Lower lobe of right lung (tissue), 2 donors: ENCODE measurements at regions not wholly inside any gene's neighbourhood (a gene's known extent, or its start where the extent isn't known, plus 50 kb on each side); places are given as distances from the start of the nearest gene placed in this dataset.
"Not testable (repeated sequence)": the region's sequence is repeated elsewhere in the genome, so short reads cannot be mapped to it uniquely, and the experiment has no call there.

Experiments used
- ATAC-seq, 2 donors: fragments of 200-7000 bp; cut with Tn5 transposase; one replicate each; pipeline ENCODE4 v1.9.1; 2020 to 2022; ENCODE audit warnings: mild to moderate bottlenecking in 2 of 2, moderate library complexity in 2 of 2
- DNase-seq: peaks from one replicate; pipeline ENCODE4 v3.0.0-alpha.2; 2020
- H3K27ac ChIP-seq: fragments of 200-600 bp; one replicate; pipeline ENCODE4 v1.8.0; 2022
- H3K27me3 ChIP-seq: fragments of 200-600 bp; one replicate; pipeline ENCODE4 v1.8.0; 2022; ENCODE audit warnings: low read depth
- H3K36me3 ChIP-seq: fragments of 200-600 bp; one replicate; pipeline ENCODE4 v1.8.0; 2022; ENCODE audit warnings: mild to moderate bottlenecking
- H3K4me1 ChIP-seq: fragments of 200-600 bp; one replicate; pipeline ENCODE4 v1.8.0; 2022
- H3K4me3 ChIP-seq: fragments of 200-600 bp; one replicate; pipeline ENCODE4 v1.8.0; 2022; ENCODE audit warnings: mild to moderate bottlenecking
- H3K9me3 ChIP-seq: fragments of 200-600 bp; one replicate; pipeline ENCODE4 v1.8.0; 2022
- CTCF ChIP-seq: fragments of 200-600 bp; IDR thresholded peaks from one replicate; pipeline ENCODE4 v1.8.0; 2022; ENCODE audit warnings: antibody characterized with exemption, mild to moderate bottlenecking
- intact Hi-C: fragments of 100-400 bp; cut with DNase I; formaldehyde crosslinking; loops from one replicate; pipeline ENCODE4 v1.11.0; 2022
- donor health status: DM: no; HTN: yes; CAD: no; lungs with severe emphysema.

- Histone ChIP-seq H3K36me3 (no peaks in the 10 kb centered on the region), H3K27ac (no peak overlapping the region), H3K4me3 (no peak overlapping the region), H3K27me3 (no peaks in the 10 kb centered on the region), H3K4me1 (no peaks in the 10 kb centered on the region), H3K9me3 (peaks cover 10% of the 10 kb centered on the region)
- no peak for TF ChIP-seq CTCF
- intact Hi-C loops, result no loop called here
- ATAC-seq (no peak), DNase-seq (peak; percentile 20)
Observed at GRCh38 chr15:25243800-25244097, 195.1 kb downstream of the UBE3A start.

DNA sequence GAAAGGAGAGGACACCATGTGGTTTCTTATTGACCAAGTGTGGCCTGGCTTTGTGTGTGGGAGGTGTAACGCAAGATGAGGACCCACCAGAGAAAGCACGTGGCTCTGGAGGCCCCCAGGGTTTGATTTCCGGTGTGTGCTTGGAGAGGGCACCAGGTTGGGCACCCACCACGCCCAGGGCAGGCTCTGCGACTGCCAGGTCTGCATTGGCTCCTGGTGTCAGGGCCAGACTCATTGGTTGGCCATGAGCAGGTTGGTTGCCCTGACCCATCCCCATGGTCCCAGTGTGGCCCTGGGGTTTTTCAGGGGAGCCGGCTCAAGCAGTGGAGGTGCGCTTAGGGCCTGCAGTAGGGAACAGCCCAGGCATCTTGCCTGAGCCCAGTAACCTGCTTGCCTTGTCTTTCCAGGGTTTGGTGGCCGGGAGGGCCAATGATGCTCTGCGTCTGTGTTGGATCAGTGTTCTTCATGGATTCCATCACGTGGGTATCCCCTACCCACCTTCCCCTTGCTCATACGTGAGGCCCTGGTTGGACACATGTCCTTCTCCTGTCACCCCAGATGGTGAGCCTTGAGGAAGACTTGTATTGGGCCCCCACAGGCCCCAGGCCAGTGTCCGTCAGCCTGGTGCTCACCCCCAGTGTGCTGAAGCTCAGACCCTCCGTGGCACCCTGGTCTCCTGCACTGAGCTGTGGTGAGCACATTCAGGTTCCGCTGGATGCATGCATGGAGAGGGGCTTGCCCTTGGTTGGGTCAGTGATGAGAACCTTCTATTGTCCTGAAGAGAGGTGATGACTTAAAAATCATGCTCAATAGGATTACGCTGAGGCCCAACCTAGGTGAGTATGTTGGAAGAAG, 193.9 kb downstream of the UBE3A start:
- no peak for ATAC-seq

GRCh38 chr15:25245801-25246622, 192.8 kb downstream of the UBE3A start:
- ATAC-seq, result no peak
- H3K36me3 ChIP-seq, result no peaks in the 10 kb centered on the region
- H3K4me3 ChIP-seq, result no peak overlapping the region
- H3K4me1 ChIP-seq, result no peaks in the 10 kb centered on the region
- H3K27me3 ChIP-seq, result no peaks in the 10 kb centered on the region
- DNase-seq, result peak; percentile 24
- peaks cover 16% of the 10 kb centered on the region for H3K9me3 ChIP-seq
- intact Hi-C loops, result no loop called here
- H3K27ac ChIP-seq, result no peak overlapping the region
- TF ChIP-seq CTCF, result no peak

More for the DNA sequence above, 193.9 kb downstream of the UBE3A start:
- Histone ChIP-seq H3K27ac (no peak overlapping the region), H3K4me1 (no peaks in the 10 kb centered on the region), H3K27me3 (no peaks in the 10 kb centered on the region), H3K4me3 (no peak overlapping the region), H3K36me3 (no peaks in the 10 kb centered on the region), H3K9me3 (peaks cover 16% of the 10 kb centered on the region)
- peak; percentile 35 for DNase-seq
- intact Hi-C loops, result no loop called here
- TF ChIP-seq CTCF, result no peak

DNA sequence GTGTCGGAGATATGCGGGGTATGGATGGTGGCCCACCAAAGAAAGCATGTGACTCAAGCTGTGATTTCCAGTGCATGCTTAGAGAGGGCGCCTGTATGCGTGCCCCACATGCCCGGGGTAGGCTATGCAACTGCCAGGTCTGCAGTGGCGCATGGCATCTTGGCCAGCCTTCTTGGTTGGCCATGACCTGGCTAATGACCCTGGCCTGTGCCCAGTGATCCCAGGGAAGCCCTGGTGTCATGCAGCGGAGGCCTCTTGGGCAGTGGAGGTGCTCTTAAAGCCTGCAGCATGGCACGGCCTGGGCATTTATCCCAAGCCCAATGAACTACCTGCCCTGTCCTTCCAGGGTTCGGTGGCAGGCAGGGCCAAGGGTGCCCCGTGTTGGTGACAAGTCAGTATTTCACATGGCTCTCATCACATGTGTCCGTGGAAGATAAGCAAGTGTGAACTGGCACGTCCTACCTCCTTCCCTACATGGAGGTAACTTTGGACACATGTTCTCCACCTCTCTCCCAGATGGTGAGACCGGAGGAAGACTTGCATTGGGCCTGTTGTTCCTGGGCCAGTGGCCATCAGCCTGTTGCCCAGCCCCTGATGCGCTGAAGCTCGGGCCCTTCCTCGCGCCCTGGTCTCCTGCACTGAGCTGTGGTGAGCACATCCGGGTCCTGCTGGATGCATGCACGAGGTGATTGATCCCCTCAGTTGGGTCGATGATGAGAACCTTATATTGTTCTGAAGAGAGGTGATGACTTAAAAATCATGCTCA, 192.0 kb downstream of the UBE3A start:
- Histone ChIP-seq H3K36me3 (no peaks in the 10 kb centered on the region), H3K4me1 (no peaks in the 10 kb centered on the region), H3K27ac (no peak overlapping the region), H3K27me3 (no peaks in the 10 kb centered on the region), H3K4me3 (no peak overlapping the region), H3K9me3 (peaks cover 16% of the 10 kb centered on the region)
- intact Hi-C loops, result no loop called here
- ATAC-seq (no peak), DNase-seq (peak; percentile 34)
- TF ChIP-seq CTCF, result no peak

DNA sequence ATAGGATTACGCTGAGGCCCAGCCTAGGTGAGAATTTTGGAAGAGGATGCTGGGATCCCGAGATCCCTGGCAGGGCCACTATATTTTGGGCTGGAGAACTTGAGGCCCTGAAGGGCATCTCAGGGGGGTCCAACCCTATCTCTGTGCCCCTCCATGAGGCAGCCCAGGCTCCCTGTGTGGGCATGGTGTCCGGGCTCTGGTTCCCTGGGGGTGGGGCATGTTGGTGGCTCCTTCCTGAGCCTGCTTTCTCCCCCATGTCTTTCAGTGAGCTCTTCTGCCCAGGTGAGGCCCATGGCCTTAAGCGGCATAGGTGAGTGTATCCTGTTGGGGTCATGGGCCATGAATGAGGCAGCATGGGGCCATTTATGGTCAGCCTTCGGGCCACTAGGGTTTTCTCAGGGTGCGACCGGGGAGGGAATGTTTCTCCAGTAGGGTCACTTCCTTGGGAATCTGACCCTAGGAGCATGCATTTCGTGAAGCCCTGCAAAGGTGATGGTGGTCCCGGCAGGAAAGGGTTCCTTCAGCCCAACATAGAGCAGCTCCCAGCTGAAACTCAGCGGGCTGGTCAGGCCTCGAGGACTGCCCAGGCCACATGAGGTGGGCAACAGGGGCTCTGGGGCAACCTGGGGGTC, 191.3 kb downstream of the UBE3A start:
- Histone ChIP-seq H3K4me1 (no peaks in the 10 kb centered on the region), H3K9me3 (peaks cover 16% of the 10 kb centered on the region), H3K27me3 (no peaks in the 10 kb centered on the region), H3K4me3 (no peak overlapping the region), H3K36me3 (no peaks in the 10 kb centered on the region), H3K27ac (no peak overlapping the region)
- DNase-seq (peak; percentile 11), ATAC-seq (no peak)
- TF ChIP-seq CTCF, result no peak
- intact Hi-C loops, result no loop called here

DNA sequence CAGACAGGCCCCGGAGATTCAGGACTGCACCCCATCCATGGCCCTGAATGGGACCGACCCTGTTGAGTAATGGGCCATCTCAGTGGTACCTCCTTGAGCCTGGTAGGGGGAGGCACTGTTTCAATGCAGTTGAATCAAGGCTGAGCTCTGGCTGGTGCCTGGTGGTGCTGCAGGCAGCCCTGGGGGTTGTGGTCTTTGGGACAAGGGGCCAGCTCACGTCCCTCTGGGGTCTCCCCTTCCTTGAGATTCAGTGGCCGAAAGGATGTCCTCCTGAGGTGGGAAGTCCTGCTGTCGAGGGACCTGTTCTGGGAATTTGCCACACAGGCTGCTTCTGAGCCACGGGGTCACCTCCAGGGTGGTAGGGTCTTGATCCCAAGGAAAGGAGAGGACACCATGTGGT, 190.7 kb downstream of the UBE3A start:
- ATAC-seq, DNase-seq: not testable (repeated sequence)

More for the DNA sequence above, 190.7 kb downstream of the UBE3A start:
- peaks cover 16% of the 10 kb centered on the region for H3K9me3 ChIP-seq
- H3K27ac ChIP-seq, H3K36me3 ChIP-seq, H3K27me3 ChIP-seq, H3K4me3 ChIP-seq, H3K4me1 ChIP-seq, intact Hi-C loops: not testable (repeated sequence)
